ENCODE measurements at regions not wholly inside any gene's neighbourhood (a gene's known extent, or its start where the extent isn't known, plus 50 kb on each side); places are given as distances from the start of the nearest gene placed in this dataset.

- DNase-seq, result no peak
Observed at GRCh38 chr7:41793556-41793955, 90.7 kb upstream of the INHBA start.

GRCh38 chr7:41792120-41792519 is 89.2 kb upstream of the INHBA start:
- DNase-seq, result no peak

GRCh38 chr7:41788556-41788955 is 85.7 kb upstream of the INHBA start:
- no peak for DNase-seq

GRCh38 chr7:41787651-41788350 is 84.9 kb upstream of the INHBA start:
- no peak for DNase-seq

- no peak for DNase-seq
Observed at GRCh38 chr7:41786944-41787343, 84.1 kb upstream of the INHBA start.

- no peak for DNase-seq
Observed at GRCh38 chr7:41786404-41786803, 83.5 kb upstream of the INHBA start.

GRCh38 chr7:41785840-41786239 is 83.0 kb upstream of the INHBA start:
- no peak for DNase-seq

- no peak for DNase-seq
Observed at GRCh38 chr7:41785265-41785664, 82.4 kb upstream of the INHBA start.

GRCh38 chr7:41779918-41780317 is 77.0 kb upstream of the INHBA start:
- no peak for DNase-seq

GRCh38 chr7:41777894-41778596 is 75.2 kb upstream of the INHBA start:
- no peak for DNase-seq

GRCh38 chr7:41774966-41775365 is 72.1 kb upstream of the INHBA start:
- DNase-seq, result no peak

GRCh38 chr7:41773756-41774155 is 70.9 kb upstream of the INHBA start:
- DNase-seq, result no peak

- DNase-seq, result no peak
Observed at GRCh38 chr7:41771717-41772116, 68.8 kb upstream of the INHBA start.

GRCh38 chr7:41769162-41769561 is 66.3 kb upstream of the INHBA start:
- DNase-seq, result no peak

GRCh38 chr7:41763626-41764025 is 60.7 kb upstream of the INHBA start:
- no peak for DNase-seq

- no peak for DNase-seq
Observed at GRCh38 chr7:41762641-41763040, 59.8 kb upstream of the INHBA start.

GRCh38 chr7:41760293-41760692 is 57.4 kb upstream of the INHBA start:
- no peak for DNase-seq

GRCh38 chr7:41758321-41758720 is 55.4 kb upstream of the INHBA start:
- DNase-seq, result no peak

GRCh38 chr7:41756650-41757182 is 53.8 kb upstream of the INHBA start:
- DNase-seq, result no peak

- no peak for DNase-seq
Observed at GRCh38 chr7:41755096-41755495, 52.2 kb upstream of the INHBA start.

- no peak for DNase-seq
Observed at GRCh38 chr7:41754046-41754445, 51.2 kb upstream of the INHBA start.

Measured in left kidney (tissue), 1 donor.